Mesothelial cell of epicardium (in vitro differentiated cells): ENCODE measurements at regions not wholly inside any gene's neighbourhood (a gene's known extent, or its start where the extent isn't known, plus 50 kb on each side); places are given as distances from the start of the nearest gene placed in this dataset.

ENCODE experiments used
- DNase-seq, 2 experiments: peaks; one replicate each; pipeline ENCODE4 v3.0.0; 2021; ENCODE audit warnings: low spot score in 2 of 2; ENCODE audit not compliant: unreplicated experiment in 2 of 2
- H3K27ac Mint-ChIP-seq: 2 replicates; pipeline ENCODE4 v1.8.0; 2021; ENCODE audit warnings: mixed read lengths
- H3K27me3 Mint-ChIP-seq: 2 replicates; pipeline ENCODE4 v1.8.0; 2021; ENCODE audit warnings: low read depth, mixed read lengths
- H3K36me3 Mint-ChIP-seq: 2 replicates; pipeline ENCODE4 v1.8.0; 2021; ENCODE audit warnings: mixed read lengths
- H3K4me1 Mint-ChIP-seq: 2 replicates; pipeline ENCODE4 v1.8.0; 2021; ENCODE audit warnings: mixed read lengths
- H3K4me3 Mint-ChIP-seq: 2 replicates; pipeline ENCODE4 v1.8.0; 2021; ENCODE audit warnings: mild to moderate bottlenecking, moderate library complexity, mixed read lengths
- H3K9me3 Mint-ChIP-seq: 2 replicates; pipeline ENCODE4 v1.8.0; 2021; ENCODE audit warnings: mixed read lengths
- CTCF ChIP-seq: fragments of 200-600 bp; sonication (generic); IDR thresholded peaks from one replicate; pipeline ENCODE4 v1.5.0; 2021; ENCODE audit warnings: antibody characterized with exemption; ENCODE audit not compliant: unreplicated experiment

- H3K27ac Mint-ChIP-seq: no peak overlapping the region
- peaks cover 4% of the 10 kb centered on the region for H3K9me3 Mint-ChIP-seq
- H3K4me1 Mint-ChIP-seq: peaks cover 4% of the 10 kb centered on the region
- no peak for TF ChIP-seq CTCF
- no peak overlapping the region for H3K4me3 Mint-ChIP-seq
- no peaks in the 10 kb centered on the region for H3K27me3 Mint-ChIP-seq
- no peaks in the 10 kb centered on the region for H3K36me3 Mint-ChIP-seq
- no peak for DNase-seq
Measured at GRCh38 chr18:41126541-41127235, 828.3 kb upstream of the PIK3C3 start.

- Mint-ChIP-seq H3K36me3 (no peaks in the 10 kb centered on the region), H3K4me3 (no peak overlapping the region), H3K4me1 (peaks cover 3% of the 10 kb centered on the region), H3K27me3 (no peaks in the 10 kb centered on the region), H3K9me3 (peaks cover 4% of the 10 kb centered on the region), H3K27ac (no peak overlapping the region)
- no peak for TF ChIP-seq CTCF
- no peak for DNase-seq
Measured at GRCh38 chr18:41121116-41121826, 833.8 kb upstream of the PIK3C3 start.

- Mint-ChIP-seq H3K27me3 (no peaks in the 10 kb centered on the region), H3K36me3 (no peaks in the 10 kb centered on the region), H3K9me3 (peaks cover 4% of the 10 kb centered on the region), H3K4me1 (peaks cover 2% of the 10 kb centered on the region), H3K27ac (no peak overlapping the region), H3K4me3 (no peak overlapping the region)
- DNase-seq: no peak
- no peak for TF ChIP-seq CTCF
Measured at GRCh38 chr18:41119031-41119430, 836.0 kb upstream of the PIK3C3 start.

- no peak for TF ChIP-seq CTCF
- Mint-ChIP-seq H3K27ac (no peak overlapping the region), H3K4me3 (no peak overlapping the region), H3K27me3 (no peaks in the 10 kb centered on the region), H3K36me3 (no peaks in the 10 kb centered on the region), H3K4me1 (peaks cover 4% of the 10 kb centered on the region), H3K9me3 (peaks cover 23% of the 10 kb centered on the region)
- no peak for DNase-seq
Measured at GRCh38 chr18:41113885-41114482, 841.0 kb upstream of the PIK3C3 start.

- Mint-ChIP-seq H3K9me3 (peaks cover 4% of the 10 kb centered on the region), H3K27me3 (no peaks in the 10 kb centered on the region), H3K4me1 (peaks cover 3% of the 10 kb centered on the region), H3K36me3 (no peaks in the 10 kb centered on the region), H3K27ac (no peak overlapping the region), H3K4me3 (no peak overlapping the region)
- DNase-seq: no peak
- no peak for TF ChIP-seq CTCF
Measured at GRCh38 chr18:41099451-41099850, 855.6 kb upstream of the PIK3C3 start.
